Activated CD8-positive, alpha-beta memory T cell treated with anti-CD3 and anti-CD28 coated beads, Interleukin-2, amount 10 ng/mL, durations not matched to agents 7 days and 5 days (primary cell): ENCODE measurements at regions not wholly inside any gene's neighbourhood (a gene's known extent, or its start where the extent isn't known, plus 50 kb on each side); places are given as distances from the start of the nearest gene placed in this dataset.

Source experiments
- ATAC-seq: fragments of 150-1000 bp; cut with Tn5 transposase; one replicate; pipeline ENCODE4 v1.10.0; 2021; ENCODE audit warnings: moderate library complexity
- CTCF ChIA-PET: fragments of 350-600 bp; sonication (Branson Sonifier 250); formaldehyde crosslinking; loops from one replicate; lab custom pipeline; 2021; ENCODE audit warnings: antibody characterized with exemption; lab: Charles Lee
- DNase-seq: peaks from one replicate; pipeline ENCODE4 v3.0.0-alpha.2; 2020
- H3K27ac Mint-ChIP-seq: one replicate; pipeline ENCODE4 v1.8.0; 2021; ENCODE audit warnings: mild to moderate bottlenecking, mixed read lengths
- H3K27me3 Mint-ChIP-seq: one replicate; pipeline ENCODE4 v1.8.0; 2021; ENCODE audit warnings: mixed read lengths
- H3K36me3 Mint-ChIP-seq: one replicate; pipeline ENCODE4 v1.8.0; 2021; ENCODE audit warnings: mild to moderate bottlenecking, mixed read lengths
- H3K4me1 Mint-ChIP-seq: one replicate; pipeline ENCODE4 v1.8.0; 2021; ENCODE audit warnings: mixed read lengths
- H3K4me3 Mint-ChIP-seq: one replicate; pipeline ENCODE4 v1.8.0; 2021; ENCODE audit warnings: mild to moderate bottlenecking, moderate library complexity, mixed read lengths
- H3K9me3 Mint-ChIP-seq: one replicate; pipeline ENCODE4 v1.8.0; 2022; ENCODE audit warnings: low read depth, mixed read lengths

DNA sequence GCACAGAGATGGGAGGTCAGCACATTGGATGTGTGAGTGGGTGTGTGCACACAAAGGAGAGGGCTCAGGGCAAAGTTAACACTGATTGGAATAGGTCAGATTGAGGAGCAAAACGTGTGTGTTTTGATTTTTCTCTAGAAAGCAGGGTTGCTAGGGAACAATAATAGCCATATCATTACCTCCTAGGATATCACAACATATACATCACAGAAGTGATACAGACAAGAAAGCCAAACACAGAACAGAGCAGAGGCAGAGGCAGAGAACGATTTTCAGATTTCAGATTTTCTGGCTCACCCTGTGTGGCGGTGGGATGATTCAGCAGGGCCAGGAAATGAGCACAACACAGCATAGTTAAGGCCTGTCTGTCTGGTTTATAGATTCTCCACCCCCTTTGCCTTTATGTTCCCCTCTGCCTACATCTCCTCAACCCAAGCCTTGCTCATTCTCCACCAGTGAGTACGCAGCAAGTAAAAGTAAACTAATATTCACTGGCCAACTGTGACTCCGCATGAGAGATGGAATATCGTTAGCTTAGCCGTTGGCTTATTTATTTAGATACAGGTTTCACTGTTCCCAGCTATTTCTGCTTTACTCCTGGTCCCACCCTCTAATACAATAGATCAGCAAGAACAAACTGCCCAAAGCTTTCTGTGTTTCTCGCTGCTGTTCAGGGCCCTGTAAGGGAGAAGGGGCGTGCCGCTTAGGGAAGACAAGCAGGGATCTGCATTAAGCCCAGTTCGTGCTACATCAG lies 182.7 kb upstream of the TSC22D1 start:
- no peak overlapping the region for H3K27ac Mint-ChIP-seq
- H3K27me3 Mint-ChIP-seq: peaks cover 12% of the 10 kb centered on the region
- no peak overlapping the region for H3K4me3 Mint-ChIP-seq
- peaks cover 6% of the 10 kb centered on the region for H3K4me1 Mint-ChIP-seq
- H3K36me3 Mint-ChIP-seq: peaks cover 1% of the 10 kb centered on the region
- CTCF ChIA-PET: no interaction called here
- no peaks in the 10 kb centered on the region for H3K9me3 Mint-ChIP-seq
- no peak for DNase-seq
- no peak for ATAC-seq

DNA sequence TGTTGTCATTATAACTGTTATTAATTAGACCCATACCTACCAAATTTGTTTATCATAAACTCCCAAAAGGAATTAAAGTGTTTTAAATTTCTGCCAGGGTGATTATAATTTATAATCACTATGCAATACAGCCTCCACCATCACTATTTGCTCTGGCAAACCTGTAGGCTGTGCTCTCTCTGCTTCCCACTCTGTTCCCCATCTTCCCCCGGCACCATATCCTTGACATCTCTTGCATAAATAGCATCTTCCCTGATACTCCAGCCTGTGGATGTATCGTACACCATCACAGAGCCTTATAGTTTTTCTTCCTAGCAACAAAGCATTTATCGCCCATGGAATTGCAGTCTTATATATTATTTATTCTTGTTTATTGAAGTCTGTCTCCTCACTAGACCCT lies 181.5 kb upstream of the TSC22D1 start:
- no peak overlapping the region for H3K27ac Mint-ChIP-seq
- DNase-seq: no peak
- no peak overlapping the region for H3K4me3 Mint-ChIP-seq
- H3K27me3 Mint-ChIP-seq: peaks cover 8% of the 10 kb centered on the region
- H3K9me3 Mint-ChIP-seq: no peaks in the 10 kb centered on the region
- ATAC-seq: no peak
- H3K4me1 Mint-ChIP-seq: peaks cover 6% of the 10 kb centered on the region
- peaks cover 1% of the 10 kb centered on the region for H3K36me3 Mint-ChIP-seq
- CTCF ChIA-PET: no interaction called here

DNA sequence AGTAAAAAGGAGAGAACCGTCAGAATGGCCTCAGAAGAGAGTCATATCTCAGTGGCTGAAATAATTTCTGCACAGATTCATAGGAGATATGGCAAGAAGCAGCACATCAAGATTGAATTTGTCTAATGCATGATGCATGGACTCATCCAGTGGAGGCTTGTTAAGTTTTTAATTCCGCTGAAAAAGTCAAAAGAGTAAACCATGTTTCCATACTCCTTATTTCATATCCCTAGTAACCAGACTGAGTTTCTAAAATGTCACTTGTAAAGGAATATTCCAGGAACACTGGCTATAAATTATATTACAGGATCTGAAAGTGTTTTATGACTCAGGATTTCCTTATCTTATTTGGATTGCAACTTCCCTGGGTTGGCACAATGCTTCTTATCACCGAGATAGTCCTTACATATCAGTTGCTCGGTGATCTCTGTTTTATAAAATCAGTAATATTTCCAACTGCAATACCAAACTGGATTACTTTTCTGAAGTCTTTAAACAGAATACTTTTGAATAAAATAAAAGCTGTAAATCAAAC lies 180.2 kb upstream of the TSC22D1 start:
- CTCF ChIA-PET: no interaction called here

DNA sequence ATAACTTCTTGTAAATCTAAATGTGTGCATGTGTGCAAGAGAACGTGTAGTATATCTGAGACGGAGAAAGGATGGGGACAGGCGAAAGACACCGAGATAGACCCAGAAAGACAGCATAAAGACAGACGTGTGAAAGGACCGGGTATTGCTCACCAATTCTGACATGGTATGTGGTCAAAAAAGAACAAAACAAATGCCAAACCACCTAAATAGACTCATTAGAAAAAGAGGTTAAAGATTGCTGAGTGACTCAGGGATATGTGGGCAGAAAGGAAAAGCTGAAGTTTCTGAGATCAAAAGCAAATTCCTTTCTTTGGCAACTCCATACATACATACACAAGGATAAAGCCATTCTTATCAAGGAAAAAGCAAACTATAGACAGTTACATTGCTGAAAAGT lies 179.7 kb upstream of the TSC22D1 start:
- H3K4me1 Mint-ChIP-seq: peaks cover 6% of the 10 kb centered on the region
- DNase-seq: no peak
- H3K9me3 Mint-ChIP-seq: no peaks in the 10 kb centered on the region
- H3K4me3 Mint-ChIP-seq: no peak overlapping the region
- peaks cover 6% of the 10 kb centered on the region for H3K27me3 Mint-ChIP-seq
- ATAC-seq: no peak
- CTCF ChIA-PET: no interaction called here
- H3K27ac Mint-ChIP-seq: no peak overlapping the region
- no peaks in the 10 kb centered on the region for H3K36me3 Mint-ChIP-seq

More for the DNA sequence above, 180.2 kb upstream of the TSC22D1 start:
- DNase-seq: no peak
- H3K9me3 Mint-ChIP-seq: no peaks in the 10 kb centered on the region
- no peaks in the 10 kb centered on the region for H3K36me3 Mint-ChIP-seq
- no peak for ATAC-seq
- H3K27me3 Mint-ChIP-seq: peaks cover 6% of the 10 kb centered on the region
- no peak overlapping the region for H3K27ac Mint-ChIP-seq
- H3K4me1 Mint-ChIP-seq: peaks cover 6% of the 10 kb centered on the region
- no peak overlapping the region for H3K4me3 Mint-ChIP-seq

DNA sequence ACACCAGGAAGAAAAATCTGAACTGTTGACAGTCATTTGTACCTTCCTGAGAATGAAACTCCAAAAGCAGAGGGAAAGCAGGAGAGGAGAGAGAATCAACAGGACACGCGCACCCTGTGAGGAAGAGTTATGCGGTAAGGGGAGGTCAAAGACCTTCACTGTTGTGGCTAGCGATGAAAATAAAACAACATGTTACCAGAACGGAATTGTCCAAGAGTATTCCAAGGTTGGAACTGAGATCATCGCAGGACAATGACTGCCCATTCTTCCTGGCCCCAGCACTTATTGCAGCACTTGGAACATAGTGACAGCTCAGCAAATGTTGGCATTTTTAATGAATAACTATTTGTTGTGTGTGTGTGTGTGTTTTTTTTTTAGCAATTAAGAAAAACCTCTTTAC lies 176.0 kb upstream of the TSC22D1 start:
- no peaks in the 10 kb centered on the region for H3K4me1 Mint-ChIP-seq
- no peak overlapping the region for H3K4me3 Mint-ChIP-seq
- H3K27ac Mint-ChIP-seq: no peak overlapping the region
- ATAC-seq (no peak), DNase-seq (no peak)
- peaks cover 9% of the 10 kb centered on the region for H3K27me3 Mint-ChIP-seq
- no peaks in the 10 kb centered on the region for H3K9me3 Mint-ChIP-seq
- no peaks in the 10 kb centered on the region for H3K36me3 Mint-ChIP-seq
- CTCF ChIA-PET: no interaction called here

DNA sequence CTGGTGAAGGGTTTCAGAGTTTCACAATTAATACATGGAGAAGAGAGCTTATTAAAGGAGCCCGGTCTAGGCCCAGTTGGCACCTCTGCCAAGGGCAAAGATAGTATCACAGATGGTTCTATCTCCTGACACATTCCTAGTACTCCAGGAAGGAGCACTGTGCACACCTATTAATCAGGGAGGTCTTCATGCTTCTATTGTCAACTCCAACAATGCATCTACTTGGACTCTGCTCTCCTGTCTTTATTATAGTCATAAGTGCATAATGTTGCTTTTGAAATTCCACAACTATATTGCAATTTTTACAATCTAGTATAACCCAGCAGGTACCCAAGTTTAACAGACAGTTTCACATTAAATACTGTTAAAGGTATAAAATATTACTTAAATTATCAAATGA lies 174.5 kb upstream of the TSC22D1 start:
- DNase-seq (no peak), ATAC-seq (no peak)
- Mint-ChIP-seq H3K36me3 (no peaks in the 10 kb centered on the region), H3K4me1 (no peaks in the 10 kb centered on the region), H3K27ac (no peak overlapping the region), H3K27me3 (peaks cover 3% of the 10 kb centered on the region), H3K9me3 (no peaks in the 10 kb centered on the region), H3K4me3 (no peak overlapping the region)
- CTCF ChIA-PET: no interaction called here

DNA sequence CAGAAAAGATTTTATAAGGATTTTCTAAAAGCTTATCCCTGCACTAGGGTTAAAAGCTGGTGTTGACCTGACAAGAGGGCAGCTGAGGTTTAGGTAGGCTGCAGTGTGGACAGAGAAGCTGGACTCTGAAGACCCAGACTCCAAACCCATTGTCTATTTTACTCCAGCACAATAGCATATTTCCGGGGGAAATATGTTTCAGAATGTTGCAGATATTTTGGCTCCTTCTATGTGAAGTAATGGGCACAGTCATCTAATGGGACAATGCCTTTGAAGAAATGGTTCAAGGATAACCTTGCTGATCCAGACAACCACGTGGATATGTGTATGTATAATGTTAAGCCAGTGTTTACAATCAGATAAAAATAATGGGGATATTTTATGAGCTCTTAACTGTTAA lies 173.8 kb upstream of the TSC22D1 start:
- no peaks in the 10 kb centered on the region for H3K4me1 Mint-ChIP-seq
- DNase-seq (no peak), ATAC-seq (no peak)
- no peaks in the 10 kb centered on the region for H3K9me3 Mint-ChIP-seq
- H3K4me3 Mint-ChIP-seq: no peak overlapping the region
- H3K27ac Mint-ChIP-seq: no peak overlapping the region
- H3K27me3 Mint-ChIP-seq: peaks cover 3% of the 10 kb centered on the region
- no peaks in the 10 kb centered on the region for H3K36me3 Mint-ChIP-seq
- CTCF ChIA-PET: no interaction called here

DNA sequence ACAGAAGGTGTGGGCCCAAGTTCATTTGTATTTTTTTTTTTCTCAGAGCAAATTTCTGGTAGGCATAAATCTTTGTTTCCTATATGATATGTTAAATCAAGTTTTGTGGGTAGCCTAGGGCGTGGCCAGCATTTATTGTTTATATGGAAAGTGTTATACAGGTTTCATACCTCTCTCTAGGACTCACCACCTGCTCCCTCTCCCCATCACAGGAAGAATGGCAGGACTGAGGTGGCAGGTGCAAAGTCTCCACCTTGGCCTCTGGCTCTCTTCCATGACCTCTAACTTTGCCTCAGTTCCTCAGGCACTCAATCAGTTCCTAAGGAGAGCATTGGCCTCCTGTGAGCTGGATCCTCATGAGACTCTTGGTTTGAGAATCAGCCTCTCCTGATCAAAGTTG lies 172.3 kb upstream of the TSC22D1 start:
- H3K4me1 Mint-ChIP-seq: no peaks in the 10 kb centered on the region
- DNase-seq: no peak
- CTCF ChIA-PET: no interaction called here

DNA sequence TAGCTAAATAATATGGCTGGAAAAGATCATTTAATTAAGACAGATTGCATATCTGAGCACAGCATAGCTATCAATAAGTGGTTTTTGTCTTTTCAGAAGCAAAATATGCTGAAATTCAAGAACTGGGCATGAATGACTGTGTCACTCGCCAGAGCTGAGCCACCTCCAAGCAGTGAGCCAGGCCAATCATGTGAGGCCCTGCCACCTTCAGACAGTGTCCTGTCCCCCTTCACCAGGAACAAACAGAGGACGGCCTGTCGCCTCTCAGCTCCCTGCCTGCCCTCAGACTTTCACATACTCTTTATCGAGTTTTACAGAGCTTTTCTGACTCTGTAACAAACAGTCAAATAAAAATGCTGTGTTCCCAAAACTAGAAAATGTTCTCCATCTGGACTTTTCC lies 171.0 kb upstream of the TSC22D1 start:
- Mint-ChIP-seq H3K4me3 (no peak overlapping the region), H3K27ac (no peak overlapping the region), H3K27me3 (peaks cover 3% of the 10 kb centered on the region), H3K36me3 (no peaks in the 10 kb centered on the region), H3K4me1 (no peaks in the 10 kb centered on the region), H3K9me3 (no peaks in the 10 kb centered on the region)
- CTCF ChIA-PET: no interaction called here
- DNase-seq: no peak
- no peak for ATAC-seq

More for the DNA sequence above, 172.3 kb upstream of the TSC22D1 start:
- Mint-ChIP-seq H3K36me3 (no peaks in the 10 kb centered on the region), H3K27ac (no peak overlapping the region), H3K27me3 (peaks cover 3% of the 10 kb centered on the region), H3K4me3 (no peak overlapping the region), H3K9me3 (no peaks in the 10 kb centered on the region)
- ATAC-seq: no peak

DNA sequence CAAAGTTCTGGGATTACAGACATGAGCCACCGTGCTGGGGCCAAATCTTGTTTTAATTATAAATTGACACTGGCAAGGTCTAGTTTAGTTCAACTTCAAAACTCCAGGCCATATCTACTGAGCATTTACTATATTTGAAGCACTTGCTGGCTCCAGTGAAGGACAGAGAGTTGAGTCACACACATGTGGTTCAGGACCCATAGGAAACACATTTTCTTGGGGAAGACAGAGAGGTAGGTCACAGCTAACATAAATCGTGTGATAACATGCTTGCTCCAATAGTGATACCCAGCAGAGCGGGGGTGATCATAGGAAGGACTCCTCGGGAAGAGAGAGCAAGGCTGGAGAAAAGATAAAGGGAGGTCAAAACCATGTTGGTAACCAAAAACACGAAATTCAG lies 170.6 kb upstream of the TSC22D1 start:
- CTCF ChIA-PET: no interaction called here
- no peaks in the 10 kb centered on the region for H3K36me3 Mint-ChIP-seq
- no peaks in the 10 kb centered on the region for H3K9me3 Mint-ChIP-seq
- ATAC-seq (no peak), DNase-seq (no peak)
- no peak overlapping the region for H3K27ac Mint-ChIP-seq
- no peaks in the 10 kb centered on the region for H3K4me1 Mint-ChIP-seq
- H3K27me3 Mint-ChIP-seq: peaks cover 3% of the 10 kb centered on the region
- H3K4me3 Mint-ChIP-seq: no peak overlapping the region

DNA sequence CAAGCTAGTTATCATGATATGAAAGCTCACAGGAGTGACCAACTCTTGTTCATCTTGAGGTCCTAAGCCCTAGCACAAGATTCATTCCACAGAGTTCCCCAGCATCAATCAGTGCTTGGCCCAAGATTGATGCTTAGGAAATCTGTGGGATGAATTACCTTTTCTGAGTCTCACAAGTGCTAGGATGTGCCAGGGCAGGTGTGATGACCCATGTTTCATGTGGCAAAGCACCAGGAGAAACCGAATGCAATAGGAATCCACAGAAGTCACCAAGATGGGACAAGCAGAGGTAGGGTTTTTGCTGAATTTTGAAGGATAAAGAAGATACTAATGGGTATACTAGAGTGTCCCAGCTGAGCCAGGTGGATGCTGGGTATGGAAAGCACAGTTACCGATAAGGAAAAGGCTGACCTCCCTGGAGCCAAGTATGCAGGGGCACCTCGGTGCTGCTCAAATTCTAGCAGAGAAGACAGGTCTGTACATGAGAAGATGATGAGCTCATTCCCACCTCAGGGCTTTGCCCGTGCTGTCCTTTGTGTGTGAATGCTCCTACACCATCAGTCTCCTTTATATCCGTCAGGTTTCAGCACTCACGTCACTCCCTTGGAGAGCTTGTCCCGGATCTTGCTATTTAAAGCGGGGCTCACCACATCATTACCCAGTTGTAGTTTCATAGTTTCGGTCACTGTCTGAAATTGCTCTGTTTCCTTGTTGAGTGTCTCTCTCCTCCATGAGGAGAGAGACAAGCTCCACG lies 168.9 kb upstream of the TSC22D1 start:
- no peak overlapping the region for H3K4me3 Mint-ChIP-seq
- DNase-seq: no peak
- ATAC-seq: no peak
- CTCF ChIA-PET: no interaction called here
- H3K27ac Mint-ChIP-seq: no peak overlapping the region
- H3K4me1 Mint-ChIP-seq: no peaks in the 10 kb centered on the region
- H3K27me3 Mint-ChIP-seq: peaks cover 1% of the 10 kb centered on the region
- H3K9me3 Mint-ChIP-seq: no peaks in the 10 kb centered on the region
- H3K36me3 Mint-ChIP-seq: no peaks in the 10 kb centered on the region

DNA sequence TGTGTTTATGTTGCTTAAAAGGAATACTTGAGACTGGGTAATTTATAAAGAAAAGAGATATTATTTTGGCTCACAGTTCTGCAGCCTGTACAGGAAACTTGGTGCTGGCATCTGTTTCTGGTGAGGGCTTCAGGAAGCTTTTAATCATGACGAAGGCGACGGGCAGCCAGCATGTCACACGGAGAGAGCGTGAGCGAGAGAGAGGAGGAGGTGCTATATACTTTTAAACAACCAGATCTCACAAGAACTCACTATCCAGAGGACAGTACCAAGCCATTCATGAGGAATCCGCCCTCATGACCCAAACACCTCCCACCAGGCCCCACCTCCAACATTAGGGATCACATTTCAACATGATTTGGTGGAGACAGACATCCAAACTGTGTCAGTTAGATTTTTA lies 163.4 kb upstream of the TSC22D1 start:
- Mint-ChIP-seq H3K4me3 (no peak overlapping the region), H3K27me3 (peaks cover 6% of the 10 kb centered on the region), H3K27ac (no peak overlapping the region), H3K9me3 (no peaks in the 10 kb centered on the region), H3K4me1 (no peaks in the 10 kb centered on the region), H3K36me3 (no peaks in the 10 kb centered on the region)
- ATAC-seq (no peak), DNase-seq (no peak)
- CTCF ChIA-PET: no interaction called here

DNA sequence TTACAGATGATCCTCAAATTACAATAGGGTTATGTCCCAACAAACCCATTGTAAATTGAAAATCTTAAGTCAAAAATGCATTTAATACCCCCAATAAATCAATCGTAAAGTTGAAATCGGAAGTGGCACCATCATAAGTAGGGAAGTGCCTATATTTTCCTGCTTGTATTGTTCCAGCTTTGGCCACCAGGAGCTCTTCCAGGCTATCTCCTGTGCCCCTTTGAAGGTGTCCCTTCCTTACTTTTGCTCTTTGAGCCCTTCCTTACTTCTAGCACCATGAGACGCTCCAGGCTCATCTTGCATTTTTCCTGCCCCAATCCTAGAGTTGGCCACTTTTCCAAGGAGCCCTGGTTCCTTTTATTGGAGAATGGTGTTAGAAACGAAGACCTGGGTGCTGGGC lies 163.0 kb upstream of the TSC22D1 start:
- ATAC-seq (no peak), DNase-seq (no peak)
- Mint-ChIP-seq H3K9me3 (no peaks in the 10 kb centered on the region), H3K4me1 (no peaks in the 10 kb centered on the region), H3K36me3 (no peaks in the 10 kb centered on the region), H3K27me3 (peaks cover 6% of the 10 kb centered on the region), H3K4me3 (no peak overlapping the region), H3K27ac (no peak overlapping the region)
- CTCF ChIA-PET: no interaction called here

DNA sequence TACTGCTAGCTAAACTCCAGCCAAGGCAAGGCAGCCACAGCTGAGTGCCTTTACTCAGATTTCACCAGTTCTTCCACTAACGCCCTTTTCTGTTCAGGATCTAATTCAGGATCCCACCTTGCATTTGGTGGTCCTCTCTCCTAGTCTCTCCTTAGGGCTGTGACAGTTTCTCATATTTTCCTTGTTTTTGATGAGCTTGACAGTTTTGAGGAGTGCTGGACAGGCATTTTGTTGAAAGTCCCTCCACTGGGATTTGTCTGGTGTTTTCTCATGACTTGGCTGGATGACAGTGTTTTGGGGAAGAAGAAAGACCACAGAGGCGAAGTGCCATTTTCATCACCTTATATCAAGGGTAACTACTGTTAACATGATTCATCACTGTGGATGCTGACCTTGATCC lies 162.3 kb upstream of the TSC22D1 start:
- Mint-ChIP-seq H3K4me1 (no peaks in the 10 kb centered on the region), H3K9me3 (no peaks in the 10 kb centered on the region), H3K27ac (no peak overlapping the region), H3K4me3 (no peak overlapping the region), H3K36me3 (no peaks in the 10 kb centered on the region), H3K27me3 (peaks cover 6% of the 10 kb centered on the region)
- CTCF ChIA-PET: no interaction called here
- DNase-seq (no peak), ATAC-seq (no peak)
